HUDEP-2 (cell line): ENCODE measurements at regions not wholly inside any gene's neighbourhood (a gene's known extent, or its start where the extent isn't known, plus 50 kb on each side); places are given as distances from the start of the nearest gene placed in this dataset.

Source experiments
- DNase-seq, 76 experiments: peaks; one replicate each; lab custom pipeline; 2025; ENCODE audit not compliant: unreplicated experiment in 76 of 76; lab: John Stamatoyannopoulos, UW

GRCh38 chr9:14560194-14560593 lies 133.0 kb downstream of the ZDHHC21 start:
- DNase-seq, result no peak

- DNase-seq, result no peak
These were observed 138.3 kb downstream of the ZDHHC21 start for GRCh38 chr9:14554886-14555285.

GRCh38 chr9:14547245-14548060 lies 145.8 kb downstream of the ZDHHC21 start:
- no peak for DNase-seq

GRCh38 chr9:14546693-14547092 lies 146.5 kb downstream of the ZDHHC21 start:
- no peak for DNase-seq

- DNase-seq, result no peak
These were observed 151.2 kb downstream of the ZDHHC21 start for GRCh38 chr9:14542071-14542470.

GRCh38 chr9:14538526-14538925 lies 154.7 kb downstream of the ZDHHC21 start:
- DNase-seq, result no peak

- DNase-seq, result no peak
These were observed 157.9 kb downstream of the ZDHHC21 start for GRCh38 chr9:14535161-14535955.

GRCh38 chr9:14533867-14534640 lies 159.2 kb downstream of the ZDHHC21 start:
- DNase-seq, result no peak

GRCh38 chr9:14532456-14533115 lies 160.6 kb downstream of the ZDHHC21 start:
- DNase-seq, result no peak

- no peak for DNase-seq
These were observed 161.6 kb downstream of the ZDHHC21 start for GRCh38 chr9:14531341-14532269.

- no peak for DNase-seq
These were observed 162.4 kb downstream of the ZDHHC21 start for GRCh38 chr9:14530841-14531240.

GRCh38 chr9:14530366-14530765 lies 162.9 kb downstream of the ZDHHC21 start:
- no peak for DNase-seq

- DNase-seq, result no peak
These were observed 163.6 kb downstream of the ZDHHC21 start for GRCh38 chr9:14529629-14530028.

GRCh38 chr9:14529054-14529453 lies 164.2 kb downstream of the ZDHHC21 start:
- DNase-seq, result no peak

- DNase-seq, result no peak
These were observed 166.7 kb downstream of the ZDHHC21 start for GRCh38 chr9:14526504-14526903.

GRCh38 chr9:14525856-14526255 lies 167.4 kb downstream of the ZDHHC21 start:
- DNase-seq, result no peak

GRCh38 chr9:14524873-14525515 lies 168.2 kb downstream of the ZDHHC21 start:
- DNase-seq, result no peak

GRCh38 chr9:14523545-14523944 lies 169.7 kb downstream of the ZDHHC21 start:
- DNase-seq, result no peak
